ENCODE measurements at regions not wholly inside any gene's neighbourhood (a gene's known extent, or its start where the extent isn't known, plus 50 kb on each side); places are given as distances from the start of the nearest gene placed in this dataset.
"Not testable (repeated sequence)": the region's sequence is repeated elsewhere in the genome, so short reads cannot be mapped to it uniquely, and the experiment has no call there.

DNA sequence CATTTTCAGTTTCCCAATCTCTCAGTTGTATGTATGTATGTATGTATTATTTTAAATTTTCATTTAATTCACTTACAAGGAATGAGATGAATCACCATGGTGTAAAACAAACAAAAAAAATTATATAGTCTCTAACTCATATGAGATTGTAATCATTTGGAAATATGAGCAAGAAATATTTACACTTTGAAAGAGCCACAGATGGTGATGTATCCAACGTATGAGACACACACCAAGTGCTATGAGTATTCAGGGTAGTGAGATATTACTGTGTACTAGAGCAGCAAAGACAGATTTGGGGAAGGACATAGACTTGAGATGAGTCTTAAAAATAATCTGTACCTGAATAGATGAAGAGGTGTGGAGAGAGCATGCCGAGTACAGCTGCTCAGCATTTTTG is 1154.4 kb downstream of the RAPGEF2 start:
- no peak for DNase-seq

DNA sequence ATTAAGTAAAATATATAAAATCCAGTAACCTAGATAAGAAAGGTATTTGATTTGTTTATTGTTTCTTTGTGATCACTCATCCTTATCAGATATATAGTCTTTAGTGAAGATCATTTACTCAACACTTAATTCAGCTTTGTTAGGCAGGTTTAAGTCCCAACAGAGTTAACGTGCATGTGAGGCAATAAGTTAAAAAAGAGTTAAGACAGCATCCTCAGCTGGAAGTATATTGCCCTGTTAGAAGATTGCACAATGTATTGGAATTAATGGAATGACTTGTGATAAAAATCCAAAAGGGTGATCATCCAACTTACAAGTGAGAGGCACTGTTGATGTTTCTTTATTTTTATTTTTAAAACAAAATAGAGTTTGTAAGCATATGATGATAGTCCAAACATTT is 1162.1 kb downstream of the RAPGEF2 start:
- no peak for DNase-seq

DNA sequence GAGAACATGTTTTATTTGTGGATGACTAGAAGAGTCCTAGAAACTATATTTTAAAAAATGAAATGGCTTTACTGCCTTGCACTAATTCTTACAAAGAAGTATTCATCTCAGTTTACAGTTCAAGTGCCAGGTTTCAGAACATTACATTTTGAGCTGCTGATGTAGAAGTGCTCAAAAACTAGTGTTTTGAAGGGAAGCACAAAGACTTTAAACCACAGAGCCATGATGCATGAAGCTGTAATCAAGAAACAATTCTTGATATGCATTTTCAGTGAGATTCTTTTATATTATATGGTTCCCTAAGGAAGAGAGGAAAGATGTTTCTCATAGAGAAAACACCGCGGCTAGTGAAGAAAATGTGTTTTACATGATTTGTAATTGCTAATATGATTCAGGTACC is 1163.0 kb downstream of the RAPGEF2 start:
- DNase-seq, result no peak

DNA sequence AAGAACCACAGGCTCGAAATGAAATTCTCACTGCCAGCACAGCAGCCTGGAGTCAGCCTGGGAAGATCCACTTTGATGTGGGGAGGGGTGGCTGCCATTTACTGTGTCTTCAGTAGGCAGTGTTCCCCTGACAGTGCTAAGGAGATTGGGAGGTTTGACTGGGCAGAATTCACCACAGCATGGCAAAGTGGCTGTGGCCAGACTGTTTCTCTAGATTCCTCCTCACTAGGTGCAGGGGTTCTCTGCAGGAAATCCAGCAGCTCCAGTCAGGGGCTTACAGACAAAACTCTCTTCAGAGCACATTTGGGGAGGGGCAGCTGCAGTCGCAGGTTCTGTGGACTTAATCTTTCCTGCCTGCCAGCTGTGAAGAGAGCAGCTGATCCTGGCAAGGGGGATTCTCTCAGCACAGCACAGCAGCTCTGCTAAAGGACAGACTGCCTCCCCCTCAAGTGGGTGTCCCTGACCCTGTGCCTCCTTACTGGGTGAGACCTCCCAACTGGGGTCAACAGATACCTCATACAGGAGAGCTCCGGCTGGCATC is 1174.0 kb downstream of the RAPGEF2 start:
- no peak for DNase-seq

DNA sequence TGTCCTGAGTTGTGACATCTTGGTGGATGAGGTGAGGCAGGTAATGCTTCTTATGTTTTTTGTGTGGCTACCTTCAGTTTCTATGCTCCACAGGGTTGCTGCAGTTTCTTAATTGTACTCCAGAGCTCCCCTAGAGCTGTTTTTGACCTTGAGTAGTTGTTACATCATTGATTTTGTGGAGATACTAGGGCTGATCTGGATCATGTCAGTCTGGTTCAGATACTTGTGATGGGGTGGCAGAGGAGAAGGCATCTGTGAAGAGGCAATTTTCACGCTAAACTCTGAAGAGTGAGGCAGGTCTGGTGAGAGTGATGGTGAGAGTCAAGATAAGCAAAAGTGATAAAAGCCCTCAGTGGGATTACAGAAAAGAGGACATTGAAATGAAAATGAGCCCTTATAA is 1180.2 kb downstream of the RAPGEF2 start:
- DNase-seq, result no peak

DNA sequence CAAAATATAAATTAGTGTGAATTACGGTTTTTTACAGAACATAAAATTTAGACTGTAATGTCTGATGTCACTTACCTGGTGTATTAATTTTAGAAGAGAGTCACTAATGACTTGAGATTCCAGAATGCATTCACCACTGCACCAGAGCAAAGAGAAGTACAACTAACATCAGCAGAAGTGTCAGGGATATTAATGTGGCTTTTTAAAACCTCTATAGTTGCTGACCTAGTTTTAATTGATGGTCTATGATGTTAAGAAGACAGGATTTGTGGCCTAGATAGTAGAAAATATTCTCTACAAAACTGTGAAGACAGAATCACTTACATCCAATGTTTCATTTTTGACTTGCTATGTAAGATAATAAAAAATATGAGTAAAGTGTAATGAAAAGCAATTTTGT is 1181.6 kb downstream of the RAPGEF2 start:
- DNase-seq, result no peak

DNA sequence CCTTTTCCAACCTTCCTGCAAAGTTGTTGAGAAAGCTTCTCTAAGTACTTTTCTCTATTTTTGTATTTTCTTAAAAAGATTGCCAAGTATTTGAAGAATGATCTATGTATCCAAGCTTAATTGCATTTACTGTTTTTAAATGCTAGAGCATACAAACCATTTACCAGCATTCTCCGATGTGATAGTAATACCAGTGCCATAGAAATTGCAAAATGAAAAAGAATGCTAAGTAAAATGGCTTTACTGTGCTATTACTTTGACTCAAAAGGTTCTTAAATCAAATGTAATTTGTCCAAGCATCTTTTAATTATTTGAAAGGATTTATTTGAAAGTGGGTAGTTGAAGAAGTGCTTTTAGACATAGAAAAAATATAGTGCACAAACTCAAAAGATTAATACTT is 1183.2 kb downstream of the RAPGEF2 start:
- DNase-seq, result no peak

DNA sequence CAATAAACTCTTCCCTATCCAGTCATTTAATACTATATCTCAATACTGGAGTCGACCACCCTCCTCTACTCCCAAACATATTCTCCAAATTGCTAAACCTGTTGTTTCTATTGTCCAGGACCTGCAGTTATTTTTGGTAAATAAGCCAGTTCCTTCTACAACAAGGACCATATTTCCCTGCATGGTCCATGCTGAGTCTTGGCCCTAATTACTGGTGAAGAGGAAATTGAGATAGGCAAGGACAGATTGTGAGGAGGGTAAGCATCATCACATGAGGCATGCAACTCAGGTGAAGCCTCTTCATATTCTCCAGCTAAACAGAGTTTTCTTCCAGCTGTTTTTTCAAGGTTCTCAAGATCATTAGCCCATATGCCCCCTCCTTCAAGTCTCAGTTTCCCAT is 1193.6 kb downstream of the RAPGEF2 start:
- DNase-seq, result no peak

DNA sequence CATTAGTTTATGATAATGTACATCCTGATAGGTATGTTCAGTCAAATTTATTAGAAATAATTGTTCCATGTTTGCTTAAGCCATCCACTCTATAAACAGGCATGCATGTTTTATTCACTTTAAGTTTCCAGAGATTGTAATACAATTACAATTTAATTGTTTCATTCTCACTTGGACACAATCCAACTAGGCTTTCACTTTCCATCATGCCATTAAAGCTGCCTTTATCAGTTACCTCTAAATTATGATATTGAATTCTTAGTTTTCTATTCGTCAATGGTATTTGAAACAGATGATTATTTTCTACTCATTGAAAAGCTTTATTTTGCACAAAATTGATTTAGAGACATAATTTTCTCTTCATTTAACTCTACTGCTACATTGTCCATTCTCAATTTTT is 1196.3 kb downstream of the RAPGEF2 start:
- no peak for DNase-seq

DNA sequence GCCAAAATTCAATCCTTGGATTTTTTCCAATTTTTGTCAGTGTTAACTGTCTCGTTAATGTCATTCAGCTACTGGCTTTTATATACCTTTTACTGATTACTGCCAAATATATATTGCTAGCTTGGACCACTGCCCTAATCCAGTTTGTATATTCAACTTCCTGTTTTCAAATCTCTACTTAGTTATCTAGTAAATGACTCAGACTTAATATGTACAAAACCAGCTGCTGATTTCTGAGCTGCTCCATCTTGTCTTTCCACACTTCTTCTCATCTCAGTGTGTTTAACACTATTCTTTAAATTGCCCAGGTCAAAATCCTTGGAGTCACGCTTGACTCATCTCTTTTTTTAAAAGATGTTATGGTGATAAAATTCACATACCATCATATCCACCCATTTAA is 1196.7 kb downstream of the RAPGEF2 start:
- DNase-seq, result no peak

DNA sequence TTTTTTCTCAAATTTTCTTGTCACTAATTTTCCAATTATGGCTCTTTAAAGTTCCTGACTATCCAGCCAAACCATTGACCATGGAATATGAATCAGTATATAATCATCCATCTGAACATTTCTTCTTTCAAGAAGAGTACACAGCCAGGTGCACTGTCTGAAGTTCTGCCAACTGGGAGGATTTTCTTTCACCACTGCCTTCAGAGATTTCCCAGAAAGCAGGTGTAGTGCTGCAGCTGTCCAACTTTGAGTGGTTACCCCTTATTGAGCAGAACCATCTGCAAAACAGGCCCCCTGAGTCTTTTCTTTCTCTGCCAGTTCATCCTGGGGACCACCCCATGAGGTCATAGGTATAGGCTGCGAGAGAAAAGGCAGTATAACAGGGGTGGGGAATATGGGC is 1213.2 kb downstream of the RAPGEF2 start:
- DNase-seq, result no peak

DNA sequence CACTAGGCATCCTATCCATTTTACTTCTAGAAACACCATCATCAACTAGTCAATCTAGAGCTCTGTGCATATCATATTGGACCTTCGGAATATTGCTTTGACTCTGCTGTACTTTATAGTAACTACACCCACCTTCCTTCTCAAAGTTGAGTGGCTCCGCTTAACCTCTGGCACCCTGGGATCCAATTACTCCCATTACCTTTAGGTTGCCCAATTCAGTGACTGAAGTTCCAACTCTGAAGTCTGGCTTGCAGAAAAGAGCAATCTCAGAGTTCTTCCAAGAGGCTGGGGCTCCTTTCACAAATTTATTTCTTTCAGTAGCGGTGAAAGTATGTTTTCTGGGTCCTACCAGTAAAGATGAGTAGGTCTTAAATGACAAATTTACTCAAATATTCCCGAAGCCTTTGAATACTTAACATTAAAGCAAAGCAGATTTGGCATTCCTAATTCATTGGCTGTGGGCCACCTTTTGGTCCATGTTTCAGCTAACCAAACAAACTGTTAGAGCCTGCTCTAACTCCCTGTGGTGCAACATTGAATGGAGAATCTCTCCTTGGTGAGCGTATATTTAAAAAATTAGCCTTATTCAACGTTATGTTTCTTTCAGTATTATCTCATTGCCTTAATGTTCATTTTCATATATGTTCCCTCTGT is 1215.8 kb downstream of the RAPGEF2 start:
- no peak for DNase-seq

DNA sequence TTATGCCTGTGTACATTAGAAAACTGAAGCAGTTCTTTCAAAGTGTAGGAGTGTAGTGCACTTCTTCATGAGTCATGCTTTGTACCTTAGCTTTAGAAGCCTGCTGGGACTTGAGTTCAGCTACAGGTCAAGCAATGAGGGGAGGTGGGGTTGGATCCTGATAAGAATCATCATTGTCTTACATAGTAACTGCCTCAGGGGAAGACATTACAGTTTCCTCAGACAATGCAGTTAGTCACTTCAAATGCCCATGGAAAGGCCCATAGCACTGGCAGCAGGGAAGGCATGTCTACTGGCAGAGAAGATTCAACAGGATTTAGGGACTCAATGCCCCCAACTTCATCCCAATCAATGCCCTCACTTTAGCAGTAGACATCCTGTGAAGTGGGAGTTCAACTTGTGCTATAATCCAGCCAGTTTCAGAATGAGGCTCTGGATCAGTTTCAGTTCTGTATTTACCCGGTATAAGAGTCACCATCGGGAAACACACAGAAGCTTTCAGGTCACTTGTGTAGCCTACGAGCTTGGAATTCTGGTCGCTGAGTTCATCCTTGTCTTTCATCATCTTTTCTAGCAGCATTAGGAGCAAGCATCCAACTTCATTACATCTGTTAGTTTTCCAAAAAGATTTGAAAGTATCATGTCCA is 1216.5 kb downstream of the RAPGEF2 start:
- DNase-seq, result no peak

DNA sequence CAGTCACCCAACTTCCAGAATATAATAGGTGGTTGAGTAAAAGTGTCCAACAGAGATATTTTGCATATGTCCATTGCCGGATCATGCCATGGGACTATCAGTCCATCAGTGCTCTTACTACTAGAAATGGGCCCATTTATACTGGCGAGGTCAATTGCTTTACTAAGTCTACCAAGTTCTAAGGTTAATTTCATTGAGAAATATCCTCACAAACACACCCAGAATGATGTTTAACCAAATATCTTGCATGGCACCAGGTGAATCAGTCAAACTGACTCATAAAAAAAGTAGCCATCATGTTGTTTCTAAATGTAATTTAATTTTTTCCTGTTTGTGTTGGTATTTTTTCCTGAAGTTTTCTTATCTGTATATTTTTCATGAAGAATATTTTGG is 1217.0 kb downstream of the RAPGEF2 start:
- DNase-seq, result no peak

DNA sequence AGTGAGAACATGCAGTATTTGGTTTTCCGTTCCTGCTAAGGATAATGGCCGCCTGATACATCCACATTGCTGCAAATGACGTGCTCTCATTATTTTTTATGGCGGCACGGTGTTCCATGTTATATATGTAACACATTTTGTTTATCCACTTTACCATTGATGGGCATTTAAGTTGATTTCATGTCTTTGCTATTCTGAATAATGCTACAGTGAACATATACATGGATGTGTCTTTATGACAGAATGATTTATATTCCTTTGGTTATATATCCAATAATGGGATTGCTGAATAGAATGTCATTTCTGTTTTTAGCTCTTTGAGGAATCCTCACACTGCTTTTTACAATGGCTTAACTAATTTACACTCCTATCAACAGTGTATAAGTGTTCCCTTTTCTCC is 1223.2 kb downstream of the RAPGEF2 start:
- no peak for DNase-seq

DNA sequence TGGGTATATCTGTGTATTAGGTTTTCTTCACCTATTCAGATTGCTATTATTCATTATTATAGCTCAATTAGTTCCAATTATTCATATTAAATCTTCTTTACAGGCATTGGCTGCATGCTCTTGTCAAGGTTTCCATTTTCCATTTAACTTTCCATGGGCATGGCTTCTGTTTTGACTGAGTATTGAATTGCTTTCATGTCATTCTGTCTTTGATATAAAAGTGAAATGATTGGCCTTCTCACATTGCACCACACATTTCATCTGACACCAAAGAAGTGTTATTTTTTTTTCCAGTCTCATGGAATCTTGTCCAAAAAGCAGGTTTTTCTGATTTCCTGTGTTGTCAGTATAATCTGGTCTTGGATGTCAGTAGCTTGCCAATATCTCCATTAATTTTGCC is 1244.3 kb downstream of the RAPGEF2 start:
- DNase-seq, result no peak

DNA sequence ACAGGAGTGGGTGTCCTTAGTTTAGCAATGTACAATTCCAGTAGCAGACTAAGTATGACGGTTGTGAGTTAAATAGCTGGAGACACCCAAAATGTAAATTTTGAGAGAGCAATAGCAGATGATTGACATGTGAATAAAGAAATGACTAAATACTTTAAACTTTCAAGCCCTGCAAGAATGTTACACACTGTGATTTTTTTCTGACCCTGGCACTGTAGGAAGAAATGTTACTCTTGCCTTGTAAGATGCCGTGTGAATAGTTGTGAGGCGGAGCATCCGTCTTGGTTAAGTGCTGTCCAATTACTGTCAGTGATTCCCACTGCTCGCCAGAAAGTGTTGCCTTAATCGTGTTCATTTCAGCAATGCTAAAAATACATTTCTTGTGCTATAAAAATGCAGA is 1248.1 kb downstream of the RAPGEF2 start:
- DNase-seq, result no peak

DNA sequence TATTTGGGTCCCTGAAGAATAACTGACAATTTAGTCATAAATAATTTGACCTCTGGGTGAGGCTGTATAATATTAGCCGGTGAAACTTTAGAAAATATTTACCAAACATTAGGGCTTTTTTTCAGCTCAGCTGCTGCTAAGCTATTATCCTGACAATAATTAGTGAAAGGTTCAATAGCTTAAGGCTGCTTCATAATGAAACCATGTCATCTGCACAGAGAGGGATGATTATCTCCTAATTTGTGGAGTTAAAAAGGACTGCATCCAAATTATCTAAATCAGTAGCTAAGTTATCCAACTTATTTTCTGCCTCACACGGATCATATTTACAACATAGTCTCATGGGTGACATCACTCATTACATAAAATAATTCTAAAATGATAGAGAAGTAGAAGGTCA is 1249.8 kb downstream of the RAPGEF2 start:
- no peak for DNase-seq

DNA sequence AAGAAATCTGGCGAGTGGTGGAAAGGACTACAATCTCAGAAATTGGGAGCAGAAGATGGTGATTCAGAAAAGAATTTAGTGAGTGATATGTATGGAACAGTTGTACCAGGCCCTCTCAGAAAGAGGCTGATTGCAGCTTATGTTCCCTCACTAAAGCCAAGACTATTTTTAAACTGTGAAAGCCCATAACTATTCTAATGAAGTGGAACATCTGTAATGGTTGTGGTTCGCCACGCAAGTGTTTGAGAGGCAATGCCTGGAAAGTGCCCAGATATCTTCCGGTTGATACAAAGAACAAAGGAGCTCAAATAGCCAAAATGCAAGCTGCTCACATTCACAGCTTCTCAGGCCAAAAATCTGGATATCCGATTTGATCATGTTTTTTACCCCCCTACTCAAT is 1250.7 kb downstream of the RAPGEF2 start:
- no peak for DNase-seq

DNA sequence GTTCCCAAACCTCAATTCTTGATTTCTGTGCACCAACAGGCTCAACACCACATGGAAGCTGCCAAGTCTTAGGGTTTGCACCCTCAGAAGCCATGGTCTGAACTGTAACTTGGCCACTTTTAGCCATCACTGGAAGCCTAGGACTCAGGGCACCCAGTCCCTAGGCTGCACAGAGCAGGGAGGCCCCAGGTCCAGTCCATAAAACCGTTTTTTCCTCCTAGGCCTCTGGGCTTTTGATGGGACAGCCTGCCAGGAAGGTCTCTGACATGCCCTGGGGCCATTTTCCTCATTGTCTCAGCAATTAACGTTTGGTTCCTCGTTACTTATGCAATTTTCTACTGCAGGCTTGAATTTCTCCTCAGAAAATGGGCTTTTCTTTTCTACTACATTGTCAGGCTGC is 1259.6 kb downstream of the RAPGEF2 start:
- no peak for DNase-seq

DNA sequence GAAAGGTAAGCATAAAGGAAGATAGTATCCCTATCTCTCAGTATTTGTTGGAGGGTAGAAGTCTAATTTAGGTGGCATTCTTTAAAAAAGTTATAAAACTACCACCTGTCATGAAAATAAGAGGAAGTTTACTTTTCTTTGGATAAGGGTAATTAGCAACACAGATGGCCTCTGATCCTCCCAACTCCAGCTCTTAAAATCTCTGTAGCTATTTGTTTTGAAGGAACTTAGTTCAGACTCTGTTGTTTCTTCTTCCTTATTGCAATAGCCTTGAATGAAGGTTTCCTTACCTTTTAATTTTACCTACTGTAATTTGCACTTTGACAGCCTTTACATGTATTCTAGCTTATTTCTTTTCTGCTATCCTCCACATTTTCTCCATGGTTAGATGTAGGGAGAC is 1261.3 kb downstream of the RAPGEF2 start:
- DNase-seq, result no peak

DNA sequence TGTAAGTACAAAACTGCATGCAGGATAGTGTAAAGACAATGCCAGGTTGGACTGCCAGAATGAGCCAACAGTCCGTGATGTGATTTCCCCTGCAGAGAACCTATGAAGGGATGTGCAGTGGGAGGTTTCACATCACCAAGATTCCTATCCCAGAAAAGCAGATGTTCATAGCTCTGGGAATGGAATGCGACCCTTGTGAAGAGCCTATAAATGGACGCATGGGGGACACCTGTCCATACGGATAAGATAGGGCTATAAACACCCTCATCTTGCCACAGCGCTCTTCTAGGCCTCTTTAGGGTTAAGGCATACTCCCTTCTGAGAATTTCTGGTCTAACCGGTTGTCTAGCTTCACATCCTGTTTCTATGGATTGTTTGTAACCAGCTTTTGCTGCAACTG is 1261.8 kb downstream of the RAPGEF2 start:
- DNase-seq, result not testable (repeated sequence)

DNA sequence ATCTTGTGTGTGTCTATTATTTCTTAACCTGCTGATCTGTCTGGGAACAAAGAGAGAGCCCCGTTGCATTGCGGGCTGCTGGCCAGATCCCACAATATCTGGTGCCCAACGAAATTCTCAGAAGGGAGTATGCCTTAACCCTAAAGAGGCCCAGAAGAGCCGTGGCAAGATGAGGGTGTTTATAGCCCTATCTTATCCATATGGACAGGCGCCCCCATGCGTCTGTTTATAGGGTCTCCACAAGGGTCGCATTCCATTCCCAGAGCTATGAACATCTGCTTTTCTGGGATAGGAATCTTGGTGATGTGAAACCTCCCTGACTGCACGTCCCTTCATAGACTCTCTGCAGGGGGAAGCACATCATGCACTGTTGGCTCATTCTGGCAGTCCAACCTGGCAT is 1262.5 kb downstream of the RAPGEF2 start:
- not testable (repeated sequence) for DNase-seq

DNA sequence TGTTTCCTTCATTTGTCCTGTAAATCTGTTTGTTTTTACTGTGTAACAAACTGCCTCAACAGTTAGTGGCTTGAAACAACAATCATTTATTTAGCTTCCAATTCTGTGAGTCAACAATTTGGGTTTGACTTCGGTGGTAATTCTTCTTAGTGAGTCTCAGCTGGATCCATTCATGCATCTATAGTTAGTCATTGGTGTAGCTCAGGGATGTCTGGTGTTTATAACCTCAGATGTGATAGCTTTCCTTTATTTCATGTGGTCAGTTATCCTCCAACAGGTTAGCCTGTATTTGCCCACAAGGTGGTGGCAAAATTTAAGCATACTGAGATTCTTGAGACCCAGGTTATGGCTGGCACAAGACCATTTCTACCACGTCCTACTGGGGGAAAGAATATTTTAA is 1267.2 kb downstream of the RAPGEF2 start:
- DNase-seq, result no peak

DNA sequence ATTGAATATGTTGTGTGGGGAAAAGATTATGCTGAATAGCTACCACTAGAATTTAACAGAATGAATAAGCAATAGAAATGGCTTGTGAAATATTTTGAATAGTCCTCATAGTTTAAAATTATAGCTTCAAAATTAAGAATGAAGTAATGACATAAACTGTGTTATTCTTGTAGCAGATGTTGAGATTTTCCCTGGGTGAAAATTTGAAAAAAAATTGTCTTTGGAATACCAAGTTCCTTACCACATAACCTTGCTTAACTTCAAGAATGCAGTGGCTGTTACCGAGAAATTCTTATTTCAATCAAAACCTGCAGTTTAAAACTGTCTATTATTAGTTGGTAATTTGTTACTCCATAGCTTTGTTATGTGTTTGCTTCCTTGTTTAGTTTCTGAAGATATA is 1268.6 kb downstream of the RAPGEF2 start:
- DNase-seq, result no peak
